CD14-positive monocyte (primary cell): ENCODE measurements at regions not wholly inside any gene's neighbourhood (a gene's known extent, or its start where the extent isn't known, plus 50 kb on each side); places are given as distances from the start of the nearest gene placed in this dataset.

Source experiments
- DNase-seq, 3 donors: peaks; one replicate each; pipeline ENCODE4 v3.0.0-alpha.2; 2011 to 2022
- H2AFZ ChIP-seq: 2 replicates; pipeline ENCODE4 v1.6.0; 2012; ENCODE audit warnings: mild to moderate bottlenecking, low read depth, low read length, inconsistent platforms; ENCODE audit not compliant: insufficient read depth, poor library complexity, severe bottlenecking
- H3K27ac ChIP-seq, 2 donors: 1 replicate in 1 of 2; 2 replicates in 1 of 2; pipeline ENCODE4 v1.5.1; 2012 to 2013; ENCODE audit warnings: low read length in 2 of 2, control low read depth in 1 of 2, inconsistent platforms in 1 of 2, low read depth in 1 of 2, mild to moderate bottlenecking in 1 of 2
- H3K27me3 ChIP-seq, 2 donors: one replicate each; pipeline versions ENCODE4 v1.6.0 to v1.6.1; 2011 to 2013; ENCODE audit warnings: low read length in 2 of 2; ENCODE audit not compliant: control insufficient read depth in 2 of 2, insufficient read depth in 2 of 2
- H3K36me3 ChIP-seq, 2 donors: replicated peaks in 1 of 2; 1 replicate in 1 of 2; 2 replicates in 1 of 2; pipeline versions ENCODE4 v1.5.1 to v1.6.1; 2012 to 2013; ENCODE audit warnings: low read length in 2 of 2, control low read depth in 1 of 2, inconsistent platforms in 1 of 2, mild to moderate bottlenecking in 1 of 2; ENCODE audit not compliant: insufficient read depth in 2 of 2, control insufficient read depth in 1 of 2
- H3K4me1 ChIP-seq, 2 donors: 1 replicate in 1 of 2; 2 replicates in 1 of 2; pipeline versions ENCODE4 v1.5.1 to v1.6.1; 2012 to 2013; ENCODE audit warnings: low read length in 2 of 2, control low read depth in 1 of 2, inconsistent platforms in 1 of 2, mild to moderate bottlenecking in 1 of 2, moderate library complexity in 1 of 2; ENCODE audit not compliant: insufficient read depth in 2 of 2, control insufficient read depth in 1 of 2
- H3K4me2 ChIP-seq: replicated peaks from 2 replicates; pipeline ENCODE3; 2012; ENCODE audit warnings: low read length, moderate library complexity, mild to moderate bottlenecking; ENCODE audit not compliant: poor library complexity, severe bottlenecking; ENCODE audit errors: extremely low read depth
- H3K4me3 ChIP-seq, 3 experiments: fragments of 200-600 bp in 1 of 3; sonication (generic) in 1 of 3; replicated peaks in 1 of 3; 1 replicate in 2 of 3; 2 replicates in 1 of 3; pipeline ENCODE4 v1.5.1; 2011 to 2013; ENCODE audit warnings: low read length in 3 of 3, mild to moderate bottlenecking in 3 of 3, control low read depth in 2 of 3, low read depth in 2 of 3, inconsistent platforms in 1 of 3, moderate library complexity in 1 of 3
- H3K79me2 ChIP-seq: 2 replicates; pipeline ENCODE4 v1.6.0; 2012; ENCODE audit warnings: mild to moderate bottlenecking, control low read depth, inconsistent platforms, low read length, moderate library complexity; ENCODE audit not compliant: insufficient read depth
- H3K9ac ChIP-seq: 2 replicates; pipeline ENCODE4 v1.6.0; 2017; ENCODE audit warnings: low read length, mild to moderate bottlenecking; ENCODE audit not compliant: insufficient read depth, poor library complexity, severe bottlenecking
- H3K9me3 ChIP-seq, 2 donors: replicated peaks in 1 of 2; 1 replicate in 1 of 2; 2 replicates in 1 of 2; pipeline versions ENCODE4 v1.5.1 to v1.6.1; 2012 to 2013; ENCODE audit warnings: low read length in 2 of 2, control low read depth in 1 of 2; ENCODE audit not compliant: control insufficient read depth in 1 of 2, insufficient read depth in 1 of 2
- H4K20me1 ChIP-seq: 2 replicates; pipeline ENCODE4 v1.6.0; 2012; ENCODE audit warnings: mild to moderate bottlenecking, low read length, control low read depth, moderate library complexity; ENCODE audit not compliant: insufficient read depth
- H3K27ac Mint-ChIP-seq, 7 donors: one replicate each; pipeline ENCODE4 v1.8.0; 2020; ENCODE audit warnings: mild to moderate bottlenecking in 7 of 7, mixed read lengths in 7 of 7, moderate library complexity in 6 of 7, inconsistent platforms in 2 of 7
- H3K27me3 Mint-ChIP-seq, 3 donors: one replicate each; pipeline ENCODE4 v1.8.0; 2021 to 2022; ENCODE audit warnings: low read depth in 3 of 3, mild to moderate bottlenecking in 3 of 3, mixed read lengths in 3 of 3, moderate library complexity in 3 of 3, inconsistent platforms in 1 of 3
- H3K36me3 Mint-ChIP-seq, 2 donors: one replicate each; pipeline ENCODE4 v1.8.0; 2020; ENCODE audit warnings: mixed read lengths in 2 of 2, inconsistent platforms in 1 of 2, mild to moderate bottlenecking in 1 of 2
- H3K4me1 Mint-ChIP-seq: one replicate; pipeline ENCODE4 v1.8.0; 2020; ENCODE audit warnings: mild to moderate bottlenecking, mixed read lengths
- H3K4me3 Mint-ChIP-seq, 2 donors: one replicate each; pipeline ENCODE4 v1.8.0; 2020; ENCODE audit warnings: mild to moderate bottlenecking in 2 of 2, mixed read lengths in 2 of 2, moderate library complexity in 1 of 2
- H3K9me3 Mint-ChIP-seq, 7 donors: one replicate each; pipeline ENCODE4 v1.8.0; 2020 to 2022; ENCODE audit warnings: mixed read lengths in 7 of 7, mild to moderate bottlenecking in 6 of 7, moderate library complexity in 6 of 7, inconsistent platforms in 2 of 7
- WGBS: methylation state at CpG from one replicate; pipeline ENCODE4 v1.1.5; 2013; ENCODE audit warnings: missing lambda C conversion rate; ENCODE audit not compliant: insufficient coverage; 5-methylcytosine and 5-hydroxymethylcytosine counted together
- intact Hi-C, 2 donors: fragments of 100-400 bp; cut with micrococcal nuclease; formaldehyde crosslinking; loops; one replicate each; pipeline versions ENCODE4 v1.15.0 to v1.15.1; 2023
- TF ChIP-seq, protein P1 (sequence below): fragments of 200-600 bp; IDR thresholded peaks from one replicate; pipeline ENCODE4 v1.8.0; 2022; ENCODE audit warnings: antibody characterized with exemption, mild to moderate bottlenecking

DNA sequence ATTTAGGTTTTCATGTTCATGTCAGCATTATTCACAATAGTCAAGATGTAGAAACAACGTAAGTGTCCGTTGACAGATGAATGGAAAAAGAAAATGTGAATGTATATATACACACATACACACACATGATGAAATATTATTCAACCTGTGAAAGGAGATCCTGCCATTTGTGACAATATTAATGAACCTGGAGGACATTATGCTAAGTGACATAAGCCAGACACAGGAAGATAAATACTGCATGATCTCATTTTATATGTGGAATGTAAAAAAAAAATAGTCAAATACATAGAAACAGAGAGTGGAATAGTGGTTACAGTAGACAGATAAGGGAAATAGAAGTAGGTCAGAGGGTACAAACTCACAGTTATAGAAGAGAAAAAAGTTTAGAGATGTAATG lies 651.1 kb upstream of the MKI67 start:
- peaks cover 0 to 6% (median 0%) of the 10 kb centered on the region in 3 donors for H3K27me3 Mint-ChIP-seq
- H3K79me2 ChIP-seq = no peaks in the 10 kb centered on the region
- intact Hi-C loops = no loop called here
- H3K4me1 ChIP-seq = no peaks in the 10 kb centered on the region
- H3K9me3 Mint-ChIP-seq = peaks cover 0 to 7% (median 4%) of the 10 kb centered on the region in 7 donors
- no peaks in the 10 kb centered on the region for H4K20me1 ChIP-seq
- no peak overlapping the region for H3K4me3 ChIP-seq
- H3K27ac Mint-ChIP-seq = peak overlapping the region in 1 of 7 donors; percentile 49
- TF ChIP-seq, protein P1, sequence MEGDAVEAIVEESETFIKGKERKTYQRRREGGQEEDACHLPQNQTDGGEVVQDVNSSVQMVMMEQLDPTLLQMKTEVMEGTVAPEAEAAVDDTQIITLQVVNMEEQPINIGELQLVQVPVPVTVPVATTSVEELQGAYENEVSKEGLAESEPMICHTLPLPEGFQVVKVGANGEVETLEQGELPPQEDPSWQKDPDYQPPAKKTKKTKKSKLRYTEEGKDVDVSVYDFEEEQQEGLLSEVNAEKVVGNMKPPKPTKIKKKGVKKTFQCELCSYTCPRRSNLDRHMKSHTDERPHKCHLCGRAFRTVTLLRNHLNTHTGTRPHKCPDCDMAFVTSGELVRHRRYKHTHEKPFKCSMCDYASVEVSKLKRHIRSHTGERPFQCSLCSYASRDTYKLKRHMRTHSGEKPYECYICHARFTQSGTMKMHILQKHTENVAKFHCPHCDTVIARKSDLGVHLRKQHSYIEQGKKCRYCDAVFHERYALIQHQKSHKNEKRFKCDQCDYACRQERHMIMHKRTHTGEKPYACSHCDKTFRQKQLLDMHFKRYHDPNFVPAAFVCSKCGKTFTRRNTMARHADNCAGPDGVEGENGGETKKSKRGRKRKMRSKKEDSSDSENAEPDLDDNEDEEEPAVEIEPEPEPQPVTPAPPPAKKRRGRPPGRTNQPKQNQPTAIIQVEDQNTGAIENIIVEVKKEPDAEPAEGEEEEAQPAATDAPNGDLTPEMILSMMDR = no peak
- H3K36me3 ChIP-seq = no peaks in the 10 kb centered on the region
- no peaks in the 10 kb centered on the region for H3K36me3 Mint-ChIP-seq
- no CpG with 5 or more reads among the region's 2 CpGs for WGBS
- no peaks in the 10 kb centered on the region for H3K27me3 ChIP-seq
- H3K4me1 Mint-ChIP-seq = no peaks in the 10 kb centered on the region
- no peak overlapping the region for H3K9ac ChIP-seq
- no peak overlapping the region for H2AFZ ChIP-seq
- no peaks in the 10 kb centered on the region for H3K9me3 ChIP-seq
- H3K27ac ChIP-seq = no peak overlapping the region
- H3K4me3 Mint-ChIP-seq = no peak overlapping the region
- H3K4me2 ChIP-seq = no peak overlapping the region
- no peak for DNase-seq

DNA sequence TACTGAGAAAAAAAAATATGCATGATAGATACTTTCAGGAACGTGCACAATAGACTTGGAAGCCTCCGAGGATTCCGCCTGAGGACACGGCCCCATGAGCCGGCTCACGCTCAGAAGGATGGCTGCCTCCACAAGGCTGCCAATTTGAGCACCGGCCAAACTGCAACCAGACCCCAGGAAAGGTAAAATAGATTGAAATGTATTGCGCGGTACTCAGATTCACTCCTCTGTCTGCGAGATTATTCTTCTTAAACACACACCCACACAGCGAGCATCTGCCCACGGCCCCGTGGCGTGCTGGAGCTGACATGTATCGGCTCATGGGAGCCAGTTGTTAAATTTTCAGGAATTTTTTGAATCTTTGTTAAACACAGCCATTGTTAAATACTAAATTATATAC lies 653.2 kb upstream of the MKI67 start:
- H3K27ac Mint-ChIP-seq = peak overlapping the region in 1 of 7 donors; percentile 14

More for the DNA sequence above, 653.2 kb upstream of the MKI67 start:
- TF ChIP-seq, protein P1 = no peak
- Mint-ChIP-seq H3K27me3 (peaks cover 0 to 6% (median 0%) of the 10 kb centered on the region in 3 donors), H3K9me3 (peaks cover 0 to 2% (median 0%) of the 10 kb centered on the region in 7 donors), H3K4me3 (no peak overlapping the region), H3K36me3 (no peaks in the 10 kb centered on the region), H3K4me1 (no peaks in the 10 kb centered on the region)
- H2AFZ ChIP-seq = no peak overlapping the region
- H4K20me1 ChIP-seq = no peaks in the 10 kb centered on the region
- no peak overlapping the region for H3K9ac ChIP-seq
- H3K9me3 ChIP-seq = no peaks in the 10 kb centered on the region
- 93% methylated on average over 4 of the region's 15 CpGs for WGBS
- H3K4me3 ChIP-seq = no peak overlapping the region
- H3K27me3 ChIP-seq = no peaks in the 10 kb centered on the region
- intact Hi-C loops = no loop called here
- H3K36me3 ChIP-seq = no peaks in the 10 kb centered on the region
- H3K27ac ChIP-seq = no peak overlapping the region
- DNase-seq = no peak
- no peak overlapping the region for H3K4me2 ChIP-seq
- no peaks in the 10 kb centered on the region for H3K4me1 ChIP-seq
- H3K79me2 ChIP-seq = no peaks in the 10 kb centered on the region
